ENCODE measurements at regions not wholly inside any gene's neighbourhood (a gene's known extent, or its start where the extent isn't known, plus 50 kb on each side); places are given as distances from the start of the nearest gene placed in this dataset.

DNA sequence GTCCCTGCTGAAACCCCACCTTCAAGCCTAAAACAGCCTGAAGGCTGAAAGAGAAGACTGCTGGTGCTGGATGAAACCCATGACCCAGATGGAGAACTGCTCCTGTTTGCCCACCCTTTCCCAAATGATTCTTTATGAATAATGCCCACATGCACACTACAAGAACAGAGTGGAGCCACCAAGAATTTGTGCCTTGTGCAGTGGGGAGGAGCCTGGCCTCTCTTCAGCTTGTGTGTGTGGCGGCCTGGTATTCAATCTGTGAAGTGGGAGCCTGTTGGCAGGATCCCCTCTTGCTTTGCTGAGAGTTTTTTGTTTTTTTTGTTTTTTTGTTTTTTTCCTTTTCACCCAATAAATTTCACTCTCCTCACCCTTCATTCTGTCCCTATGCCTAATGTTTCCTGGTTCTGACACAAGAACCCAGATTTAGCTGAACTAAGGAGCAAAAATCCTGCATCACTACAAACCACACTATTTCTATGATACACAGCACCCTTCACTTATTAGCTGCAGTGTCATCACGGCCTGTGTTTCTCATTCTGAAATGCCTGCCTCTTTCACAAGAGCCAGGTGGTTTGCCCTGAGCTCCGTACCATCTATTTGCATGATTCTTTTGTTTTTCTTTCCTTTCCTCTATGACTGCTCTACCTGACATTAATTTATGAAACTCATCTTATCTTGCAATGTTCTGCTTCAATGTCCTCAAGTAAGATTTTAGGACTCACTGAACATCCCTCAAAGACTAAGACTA, 585.5 kb upstream of the ATXN7L3B start:
- H3K27me3 ChIP-seq (ENCODE audit: insufficient read depth, low read length, poor library complexity, severe bottlenecking) = no peaks in the 10 kb centered on the region

DNA sequence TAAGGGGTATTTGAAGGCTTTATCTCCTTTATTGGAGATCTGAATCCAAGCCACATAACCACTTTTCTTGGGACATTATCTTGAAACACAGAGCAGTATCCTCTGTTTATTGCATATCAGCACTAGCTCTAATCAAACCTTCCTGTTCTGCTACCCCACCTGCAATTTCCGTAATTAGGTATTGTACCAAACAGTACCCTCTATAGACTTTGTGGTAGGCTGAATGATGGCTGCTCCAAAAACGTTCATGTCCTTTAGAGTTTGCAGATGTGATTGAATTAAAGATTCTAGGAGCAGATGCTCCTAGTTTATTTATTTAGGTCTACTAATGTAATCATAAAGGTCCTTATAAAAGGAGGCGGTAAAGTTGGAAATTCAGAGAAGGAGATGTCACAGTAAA, 573.0 kb upstream of the ATXN7L3B start:
- H4K20me1 ChIP-seq (ENCODE audit: insufficient read depth, low read length, poor library complexity, severe bottlenecking) = no peaks in the 10 kb centered on the region
- H3K36me3 ChIP-seq (ENCODE audit: insufficient read depth, low read length) = no peaks in the 10 kb centered on the region
- no peaks in the 10 kb centered on the region for H3K4me1 ChIP-seq (ENCODE audit: insufficient read depth, low read length, poor library complexity, severe bottlenecking)
- H3K4me2 ChIP-seq (ENCODE audit: low read depth, low read length, poor library complexity, severe bottlenecking) = no peak overlapping the region
- no peaks in the 10 kb centered on the region for H3K9me3 ChIP-seq (ENCODE audit: insufficient read depth, low read depth, low read length)
- no peak for TF ChIP-seq EZH2phosphoT487 (IDR thresholded peaks at IDR 0.05; ENCODE audit: borderline replicate concordance)
- TF ChIP-seq CTCF (conservative IDR thresholded peaks at IDR 0.05; ENCODE audit: low read length) = no peak
- no peak overlapping the region for H3K4me3 ChIP-seq (ENCODE audit: low read length, poor library complexity, severe bottlenecking)
- H3F3A ChIP-seq (ENCODE audit: low read depth) = no peaks in the 10 kb centered on the region
- no peaks in the 10 kb centered on the region for H3K27me3 ChIP-seq (ENCODE audit: insufficient read depth, low read length, poor library complexity, severe bottlenecking)
- no peaks in the 10 kb centered on the region for H3K9me2 ChIP-seq (replicated peaks; ENCODE audit: low read depth, low read length)
- H3K9ac ChIP-seq (ENCODE audit: low read depth, low read length, poor library complexity, severe bottlenecking) = no peak overlapping the region
- H3K79me2 ChIP-seq (ENCODE audit: insufficient read depth, low read length) = no peaks in the 10 kb centered on the region
- H2AFZ ChIP-seq (ENCODE audit: low read length) = no peak overlapping the region

More for the DNA sequence above, 585.5 kb upstream of the ATXN7L3B start:
- H2AFZ ChIP-seq (ENCODE audit: low read length) = no peak overlapping the region
- H3K4me2 ChIP-seq (ENCODE audit: low read depth, low read length, poor library complexity, severe bottlenecking) = no peak overlapping the region
- no peaks in the 10 kb centered on the region for H3K9me3 ChIP-seq (ENCODE audit: insufficient read depth, low read depth, low read length)
- no peaks in the 10 kb centered on the region for H3F3A ChIP-seq (ENCODE audit: low read depth)
- H3K36me3 ChIP-seq (ENCODE audit: insufficient read depth, low read length) = no peaks in the 10 kb centered on the region
- H3K9ac ChIP-seq (ENCODE audit: low read depth, low read length, poor library complexity, severe bottlenecking) = no peak overlapping the region
- TF ChIP-seq CTCF (conservative IDR thresholded peaks at IDR 0.05; ENCODE audit: low read length) (no peak), EZH2phosphoT487 (IDR thresholded peaks at IDR 0.05; ENCODE audit: borderline replicate concordance) (no peak)
- H3K9me2 ChIP-seq (replicated peaks; ENCODE audit: low read depth, low read length) = no peaks in the 10 kb centered on the region
- H4K20me1 ChIP-seq (ENCODE audit: insufficient read depth, low read length, poor library complexity, severe bottlenecking) = no peaks in the 10 kb centered on the region
- H3K4me3 ChIP-seq (ENCODE audit: low read length, poor library complexity, severe bottlenecking) = no peak overlapping the region
- H3K79me2 ChIP-seq (ENCODE audit: insufficient read depth, low read length) = no peaks in the 10 kb centered on the region
- H3K4me1 ChIP-seq (ENCODE audit: insufficient read depth, low read length, poor library complexity, severe bottlenecking) = no peaks in the 10 kb centered on the region

DNA sequence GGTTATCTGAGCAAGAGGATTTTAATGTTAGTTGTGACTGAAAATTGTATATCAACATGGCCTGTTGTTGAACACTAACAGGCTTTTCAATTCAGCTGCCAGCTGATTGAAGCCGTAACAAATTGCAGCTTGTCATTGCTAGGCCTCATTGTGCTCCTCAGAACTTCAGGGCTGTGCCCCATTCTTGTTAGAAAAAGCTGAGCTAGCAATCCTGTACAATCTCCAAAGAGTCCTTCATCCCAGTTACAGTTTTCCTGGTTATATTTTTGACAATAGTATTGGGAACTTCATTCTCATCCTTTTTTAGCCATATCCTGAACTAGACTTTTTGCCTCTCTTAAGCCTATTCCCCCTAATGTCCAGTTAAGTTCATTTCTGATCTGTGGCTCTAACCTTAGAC, 564.1 kb upstream of the ATXN7L3B start:
- no peak overlapping the region for H3K4me3 ChIP-seq (ENCODE audit: low read length, poor library complexity, severe bottlenecking)
- H3F3A ChIP-seq (ENCODE audit: low read depth) = no peaks in the 10 kb centered on the region
- 0 out of 2 replicates have a peak, but pooled peaks cover 4% of the 10 kb centered on the region for H3K9me2 ChIP-seq (replicated peaks; ENCODE audit: low read depth, low read length)
- H3K36me3 ChIP-seq (ENCODE audit: insufficient read depth, low read length) = no peaks in the 10 kb centered on the region
- TF ChIP-seq CTCF (conservative IDR thresholded peaks at IDR 0.05; ENCODE audit: low read length) (no peak), EZH2phosphoT487 (IDR thresholded peaks at IDR 0.05; ENCODE audit: borderline replicate concordance) (no peak)
- no peaks in the 10 kb centered on the region for H3K9me3 ChIP-seq (ENCODE audit: insufficient read depth, low read depth, low read length)
- H3K9ac ChIP-seq (ENCODE audit: low read depth, low read length, poor library complexity, severe bottlenecking) = no peak overlapping the region
- H3K4me2 ChIP-seq (ENCODE audit: low read depth, low read length, poor library complexity, severe bottlenecking) = no peak overlapping the region
- H3K4me1 ChIP-seq (ENCODE audit: insufficient read depth, low read length, poor library complexity, severe bottlenecking) = no peaks in the 10 kb centered on the region
- H4K20me1 ChIP-seq (ENCODE audit: insufficient read depth, low read length, poor library complexity, severe bottlenecking) = no peaks in the 10 kb centered on the region
- H3K79me2 ChIP-seq (ENCODE audit: insufficient read depth, low read length) = no peaks in the 10 kb centered on the region
- H2AFZ ChIP-seq (ENCODE audit: low read length) = no peak overlapping the region
- H3K27me3 ChIP-seq (ENCODE audit: insufficient read depth, low read length, poor library complexity, severe bottlenecking) = no peaks in the 10 kb centered on the region

Data from Loucy (cell line).